Sigmoid colon (tissue), 6 donors: ENCODE measurements at regions not wholly inside any gene's neighbourhood (a gene's known extent, or its start where the extent isn't known, plus 50 kb on each side); places are given as distances from the start of the nearest gene placed in this dataset.

Experiments used
- DNase-seq: peaks from one replicate; pipeline ENCODE4 v3.0.0-alpha.2; 2019
- H3K27ac ChIP-seq, 4 donors: fragments of 200-600 bp; sonication (generic); one replicate each; pipeline ENCODE4 v1.5.1; 2016 to 2019; ENCODE audit warnings: mild to moderate bottlenecking in 1 of 4
- H3K27me3 ChIP-seq, 3 donors: fragments of 200-600 bp; sonication (generic); one replicate each; pipeline ENCODE4 v1.5.1; 2019; ENCODE audit warnings: mild to moderate bottlenecking in 1 of 3
- H3K36me3 ChIP-seq, 4 donors: fragments of 200-600 bp; sonication (generic); one replicate each; pipeline ENCODE4 v1.5.1; 2016 to 2019
- H3K4me1 ChIP-seq, 4 donors: fragments of 200-600 bp; sonication (generic); one replicate each; pipeline ENCODE4 v1.5.1; 2017 to 2019
- H3K4me3 ChIP-seq, 4 donors: fragments of 200-600 bp; sonication (generic); one replicate each; pipeline ENCODE4 v1.5.1; 2017 to 2019; ENCODE audit warnings: mild to moderate bottlenecking in 2 of 4, moderate library complexity in 1 of 4
- H3K9me3 ChIP-seq, 4 donors: fragments of 200-600 bp in 3 of 4; sonication (generic) in 3 of 4; one replicate each; pipeline versions ENCODE4 v1.5.1 to v1.6.1; 2013 to 2019
- EP300 ChIP-seq, 4 donors: sonication (generic); formaldehyde crosslinking; IDR thresholded peaks; one replicate each; pipeline ENCODE4 v1.6.1; 2017; ENCODE audit warnings: antibody characterized with exemption in 4 of 4
- POLR2A ChIP-seq, 2 donors: fragments of 450-650 bp; IDR thresholded peaks; one replicate each; pipeline ENCODE4 v1.6.1; 2016; ENCODE audit warnings: antibody characterized with exemption in 2 of 2, mild to moderate bottlenecking in 2 of 2, moderate library complexity in 2 of 2
- POLR2AphosphoS5 ChIP-seq, 4 donors: sonication (generic); formaldehyde crosslinking; IDR thresholded peaks; one replicate each; pipeline ENCODE4 v1.6.1; 2017; ENCODE audit warnings: antibody characterized with exemption in 4 of 4
- WGBS, 2 donors: extraction: QIAGEN DNeasy Blood & Tissue Kit; methylation state at CpG; one replicate each; pipeline ENCODE4 v1.1.7; 2013; 5-methylcytosine and 5-hydroxymethylcytosine counted together
- intact Hi-C: fragments of 100-400 bp; cut with DNase I; formaldehyde crosslinking; loops from one replicate; pipeline ENCODE4 v1.15.1; 2023
- TF ChIP-seq, protein P1 (sequence below), 4 experiments: fragments of 450-650 bp in 3 of 4; fragments of 200-600 bp in 1 of 4; IDR thresholded peaks; one replicate each; pipeline ENCODE4 v1.5.1; 2016 to 2019; ENCODE audit warnings: antibody characterized with exemption in 4 of 4, mild to moderate bottlenecking in 3 of 4, moderate library complexity in 2 of 4
- donor health status: healthy with polysubstance abuse.
- donor health status: healthy.

DNA sequence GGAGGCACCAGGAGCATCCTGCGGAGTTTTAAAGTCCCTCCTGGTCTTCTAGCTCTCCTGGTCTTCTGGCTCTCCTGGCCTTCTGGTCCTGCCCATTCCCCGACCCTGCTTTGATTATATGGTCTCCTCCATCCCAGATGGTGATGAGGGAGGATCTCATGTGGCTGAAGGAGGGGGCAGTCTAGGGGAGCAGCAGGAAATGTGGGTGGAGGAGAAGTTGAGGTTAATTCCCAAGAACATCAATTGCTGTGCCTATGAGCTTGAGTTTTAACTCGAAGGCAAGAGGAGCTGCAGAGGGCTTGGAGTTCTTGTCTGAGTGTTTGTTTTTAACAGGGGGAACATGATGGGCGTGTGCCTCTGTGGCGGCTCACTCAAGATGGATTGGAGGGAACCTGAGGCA lies 408.8 kb downstream of the MATN1 start:
- Histone ChIP-seq H3K4me1 (no peaks in the 10 kb centered on the region), H3K9me3 (no peaks in the 10 kb centered on the region), H3K36me3 (no peaks in the 10 kb centered on the region), H3K27me3 (peaks cover 0 to 37% (median 5%) of the 10 kb centered on the region in 3 donors), H3K27ac (no peak overlapping the region), H3K4me3 (no peak overlapping the region)
- TF ChIP-seq, protein P1, sequence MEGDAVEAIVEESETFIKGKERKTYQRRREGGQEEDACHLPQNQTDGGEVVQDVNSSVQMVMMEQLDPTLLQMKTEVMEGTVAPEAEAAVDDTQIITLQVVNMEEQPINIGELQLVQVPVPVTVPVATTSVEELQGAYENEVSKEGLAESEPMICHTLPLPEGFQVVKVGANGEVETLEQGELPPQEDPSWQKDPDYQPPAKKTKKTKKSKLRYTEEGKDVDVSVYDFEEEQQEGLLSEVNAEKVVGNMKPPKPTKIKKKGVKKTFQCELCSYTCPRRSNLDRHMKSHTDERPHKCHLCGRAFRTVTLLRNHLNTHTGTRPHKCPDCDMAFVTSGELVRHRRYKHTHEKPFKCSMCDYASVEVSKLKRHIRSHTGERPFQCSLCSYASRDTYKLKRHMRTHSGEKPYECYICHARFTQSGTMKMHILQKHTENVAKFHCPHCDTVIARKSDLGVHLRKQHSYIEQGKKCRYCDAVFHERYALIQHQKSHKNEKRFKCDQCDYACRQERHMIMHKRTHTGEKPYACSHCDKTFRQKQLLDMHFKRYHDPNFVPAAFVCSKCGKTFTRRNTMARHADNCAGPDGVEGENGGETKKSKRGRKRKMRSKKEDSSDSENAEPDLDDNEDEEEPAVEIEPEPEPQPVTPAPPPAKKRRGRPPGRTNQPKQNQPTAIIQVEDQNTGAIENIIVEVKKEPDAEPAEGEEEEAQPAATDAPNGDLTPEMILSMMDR (IDR thresholded peaks at IDR 0.05), result no peak
- DNase-seq, result no peak
- WGBS, 2 donors, result 45 to 59% methylated on average over 5 of the region's 5 CpGs
- intact Hi-C loops, result no loop called here

DNA sequence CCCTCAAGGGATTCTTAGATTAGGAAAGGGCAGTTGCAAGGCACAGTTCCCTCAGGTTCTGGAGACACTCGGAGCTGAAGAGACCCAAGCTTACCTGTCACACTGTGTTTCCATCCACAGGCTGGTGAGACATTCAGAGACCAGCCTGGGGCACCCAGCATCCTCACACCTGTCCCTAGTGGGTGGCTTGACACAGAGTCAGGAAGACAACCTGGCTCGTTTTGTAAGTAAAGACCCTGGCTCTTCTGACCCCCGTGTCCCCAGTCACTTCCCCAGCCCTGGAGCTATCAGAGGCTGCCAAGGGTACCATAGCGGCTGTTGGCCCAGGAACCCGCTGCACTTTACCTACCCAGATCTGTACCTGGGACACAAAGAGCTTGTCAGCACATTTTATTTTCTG lies 409.8 kb downstream of the MATN1 start:
- intact Hi-C loops, result no loop called here
- H3K4me3 ChIP-seq, result no peak overlapping the region
- TF ChIP-seq POLR2A (IDR thresholded peaks at IDR 0.05) (no peak), EP300 (IDR thresholded peaks at IDR 0.05) (no peak), POLR2AphosphoS5 (IDR thresholded peaks at IDR 0.05) (no peak)
- TF ChIP-seq, protein P1 (IDR thresholded peaks at IDR 0.05), result no peak
- WGBS, 2 donors, result 72 to 79% methylated on average over 5 of the region's 5 CpGs
- H3K27me3 ChIP-seq, result peaks cover 0 to 37% (median 5%) of the 10 kb centered on the region in 3 donors
- H3K4me1 ChIP-seq, result no peaks in the 10 kb centered on the region
- DNase-seq, result no peak
- no peaks in the 10 kb centered on the region for H3K9me3 ChIP-seq
- no peaks in the 10 kb centered on the region for H3K36me3 ChIP-seq
- no peak overlapping the region for H3K27ac ChIP-seq

DNA sequence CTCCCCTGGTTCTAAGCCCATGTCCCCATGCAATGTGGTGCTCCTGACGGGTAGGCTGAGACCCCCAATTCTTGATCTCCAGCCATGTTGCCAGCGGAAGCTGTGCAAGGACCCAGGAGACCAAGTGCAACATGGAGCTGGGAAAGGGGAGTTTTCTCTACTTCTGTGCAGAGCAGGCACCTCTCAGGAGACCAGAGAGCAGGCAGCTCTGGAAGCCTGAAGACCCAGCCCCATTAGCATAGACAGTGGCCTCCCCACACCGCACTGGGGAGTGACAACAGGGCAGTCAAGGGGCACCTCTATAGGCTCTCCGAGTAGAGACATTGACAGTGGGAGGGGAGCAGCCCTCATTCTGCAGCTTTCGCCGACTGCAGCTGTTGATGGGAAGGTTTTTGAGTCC lies 410.2 kb downstream of the MATN1 start:
- Histone ChIP-seq H3K9me3 (no peaks in the 10 kb centered on the region), H3K36me3 (no peaks in the 10 kb centered on the region), H3K4me1 (no peaks in the 10 kb centered on the region), H3K27me3 (peaks cover 0 to 37% (median 5%) of the 10 kb centered on the region in 3 donors), H3K4me3 (no peak overlapping the region), H3K27ac (no peak overlapping the region)
- intact Hi-C loops, result no loop called here
- no peak for DNase-seq
- TF ChIP-seq EP300 (IDR thresholded peaks at IDR 0.05) (no peak), POLR2AphosphoS5 (IDR thresholded peaks at IDR 0.05) (no peak), POLR2A (IDR thresholded peaks at IDR 0.05) (no peak)
- TF ChIP-seq, protein P1 (IDR thresholded peaks at IDR 0.05), result no peak
- WGBS, 2 donors, result 83 to 87% methylated on average over 6 of the region's 6 CpGs

DNA sequence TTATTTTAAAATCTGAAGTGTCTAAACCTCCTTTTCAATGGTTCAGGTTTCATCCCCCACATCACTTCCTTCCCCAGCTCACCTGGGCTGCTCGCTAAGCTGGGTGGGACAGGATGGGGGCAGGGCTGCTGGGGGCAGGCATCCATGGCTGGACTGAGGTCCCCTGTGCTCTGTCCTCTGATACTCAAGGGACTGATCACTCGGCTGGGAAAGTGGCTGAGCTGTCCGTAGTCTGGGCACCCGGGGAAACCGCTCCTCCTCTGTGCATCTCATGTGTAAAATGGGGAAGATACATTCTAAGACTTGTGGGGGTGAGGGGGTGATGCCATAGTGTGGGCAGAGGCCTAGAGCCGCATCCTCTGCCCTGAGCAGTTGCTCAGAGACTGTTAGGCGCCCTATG lies 411.2 kb downstream of the MATN1 start:
- Histone ChIP-seq H3K27me3 (peaks cover 0 to 42% (median 5%) of the 10 kb centered on the region in 3 donors), H3K36me3 (no peaks in the 10 kb centered on the region), H3K27ac (no peak overlapping the region), H3K4me3 (no peak overlapping the region), H3K4me1 (no peaks in the 10 kb centered on the region), H3K9me3 (no peaks in the 10 kb centered on the region)
- 73% methylated on average over 7 of the region's 7 CpGs for WGBS, 2 donors
- intact Hi-C loops, result no loop called here
- peak; percentile 52 for DNase-seq
- TF ChIP-seq POLR2A (IDR thresholded peaks at IDR 0.05), result no peak
- no peak for TF ChIP-seq EP300 (IDR thresholded peaks at IDR 0.05)
- TF ChIP-seq POLR2AphosphoS5 (IDR thresholded peaks at IDR 0.05), result no peak
- TF ChIP-seq, protein P1 (IDR thresholded peaks at IDR 0.05), result no peak

DNA sequence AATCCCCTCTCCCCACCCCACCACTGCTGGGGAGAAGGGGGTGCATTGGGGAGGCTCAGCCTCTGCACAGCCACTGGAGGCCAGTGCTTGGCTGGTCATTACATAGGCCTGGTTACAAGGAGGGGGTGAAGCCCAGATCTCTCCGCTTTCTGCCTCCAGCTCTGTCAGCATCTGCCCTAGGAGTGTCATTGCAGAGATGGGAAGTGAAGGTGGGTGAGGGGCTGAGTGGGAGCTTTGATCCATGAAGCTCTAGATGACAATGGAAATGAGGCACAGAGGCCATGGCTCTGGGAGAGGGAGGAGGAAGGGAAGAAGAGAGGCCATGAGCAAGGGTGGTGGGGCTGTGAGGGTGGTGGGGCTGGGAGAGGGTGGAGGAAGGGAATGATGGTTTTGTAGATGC lies 411.6 kb downstream of the MATN1 start:
- peaks cover 0 to 42% (median 5%) of the 10 kb centered on the region in 3 donors for H3K27me3 ChIP-seq
- TF ChIP-seq, protein P1 (IDR thresholded peaks at IDR 0.05), result no peak
- TF ChIP-seq EP300 (IDR thresholded peaks at IDR 0.05), result no peak
- TF ChIP-seq POLR2AphosphoS5 (IDR thresholded peaks at IDR 0.05), result no peak
- no peak for TF ChIP-seq POLR2A (IDR thresholded peaks at IDR 0.05)
- peak; percentile 37 for DNase-seq
- intact Hi-C loops, result no loop called here
- no peak overlapping the region for H3K4me3 ChIP-seq
- H3K9me3 ChIP-seq, result no peaks in the 10 kb centered on the region
- no peaks in the 10 kb centered on the region for H3K36me3 ChIP-seq
- WGBS, 2 donors, result 93 to 98% methylated on average over 1 of the region's 1 CpG
- no peak overlapping the region for H3K27ac ChIP-seq
- no peaks in the 10 kb centered on the region for H3K4me1 ChIP-seq
